ENCODE measurements at regions not wholly inside any gene's neighbourhood (a gene's known extent, or its start where the extent isn't known, plus 50 kb on each side); places are given as distances from the start of the nearest gene placed in this dataset.

DNA sequence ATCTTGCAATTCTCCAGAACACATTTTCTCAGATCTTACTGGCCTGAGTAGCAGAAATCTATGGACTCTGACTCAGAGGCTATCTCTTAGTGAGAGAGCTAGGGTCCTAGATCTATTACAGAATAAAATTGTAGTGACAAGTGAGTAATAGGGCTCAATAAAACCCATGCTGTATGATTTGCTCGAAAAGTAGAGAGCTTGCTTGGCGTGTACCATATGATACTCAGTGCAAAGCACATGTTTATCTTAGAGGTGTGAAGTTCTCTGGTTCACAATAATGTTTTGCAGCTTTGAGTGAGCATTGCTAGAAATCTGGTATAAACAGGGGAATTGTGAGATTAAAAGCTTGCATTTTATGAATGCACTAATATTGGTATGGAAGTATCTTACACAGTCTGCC lies 87.8 kb upstream of the PRSS16 start:
- BruUV-seq (replicated peaks) = no TSS peak
- dilution Hi-C loops (cut with HindIII; ENCODE audit: low sequenced_read_pairs, unreplicated experiment) (no loop called here), in situ Hi-C loops (cut with MboI; ENCODE audit: low sequenced_read_pairs) (loop anchor here (10.0 kb wide), 2 partner anchors 315 to 645 kb away; partner anchors contain the start of gene ZNF184), intact Hi-C loops (cut with micrococcal nuclease) (loop anchor here (2.0 to 10.0 kb wide), 4 partner anchors 138 to 738 kb away; partner anchors contain the start of gene ZNF184)
- Histone ChIP-seq H3K18ac (ENCODE audit: low read depth, low read length) (no peak overlapping the region), H3K4me1 (ENCODE audit: control insufficient read depth, insufficient read depth, low read length) (no peaks in the 10 kb centered on the region), H2AK5ac (ENCODE audit: low read depth, low read length) (no peak overlapping the region), H2BK120ac (ENCODE audit: low read depth, low read length) (no peak overlapping the region), H2AFZ (replicated peaks; ENCODE audit: low read length, poor library complexity) (no peak overlapping the region), H3K36me3 (ENCODE audit: control insufficient read depth, insufficient read depth, low read length) (no peaks in the 10 kb centered on the region), H2BK5ac (ENCODE audit: low read depth, low read length, poor library complexity, severe bottlenecking) (no peak overlapping the region), H3K27ac (ENCODE audit: insufficient read depth, low read length) (no peak overlapping the region), H3K79me1 (ENCODE audit: low read depth in 1 of 2, low read length in 2 of 2) (no peaks in the 10 kb centered on the region), H3K27me3 (ENCODE audit: control insufficient read depth, insufficient read depth, low read length) (no peaks in the 10 kb centered on the region), H3K9me3 (ENCODE audit: control insufficient read depth, insufficient read depth, low read length) (no peaks in the 10 kb centered on the region), H3K23ac (ENCODE audit: low read depth, low read length) (no peak overlapping the region), H4K20me1 (ENCODE audit: insufficient read depth, low read length) (no peaks in the 10 kb centered on the region), H2BK15ac (ENCODE audit: low read depth, low read length) (no peak overlapping the region), H3K14ac (replicated peaks; ENCODE audit: low read depth, low read length) (no peak overlapping the region), H3K9me1 (ENCODE audit: insufficient read depth, low read length) (no peaks in the 10 kb centered on the region), H3K4me2 (ENCODE audit: low read depth, low read length) (no peak overlapping the region), H4K91ac (ENCODE audit: insufficient read depth, low read depth, low read length) (no peak overlapping the region), H2BK20ac (ENCODE audit: low read depth, low read length) (no peak overlapping the region), H3K4me3 (ENCODE audit: insufficient read depth, low read depth, low read length) (no peak overlapping the region), H2AK9ac (replicated peaks; ENCODE audit: low read depth, low read length, poor library complexity) (no peak overlapping the region), H3K56ac (ENCODE audit: extremely low read depth, insufficient read depth, low read length) (no peak overlapping the region), H3K4ac (ENCODE audit: low read depth, low read length) (no peak overlapping the region), H4K8ac (ENCODE audit: low read depth in 2 of 2, low read length in 2 of 2) (no peak overlapping the region), H3K9ac (ENCODE audit: low read depth, low read length) (no peak overlapping the region), H4K5ac (ENCODE audit: low read depth, low read length) (no peak overlapping the region)
- no peak for TF ChIP-seq RAD21 (IDR thresholded peaks at IDR 0.05; ENCODE audit: low read length)
- TF ChIP-seq MAZ (IDR thresholded peaks at IDR 0.05; ENCODE audit: borderline replicate concordance, low read depth, low read length) = no peak
- no peak for TF ChIP-seq RFX5 (IDR thresholded peaks at IDR 0.05; ENCODE audit: low read depth, low read length)
- no peak for TF ChIP-seq MXI1 (IDR thresholded peaks at IDR 0.05; ENCODE audit: borderline replicate concordance, low read depth, low read length)
- ChIA-PET CTCF (interaction anchor here (0.6 kb wide), 1 partner anchor 21 kb away, joined by 3 read pairs; a partner anchor contains a TSS), POLR2A (ENCODE audit: unreplicated experiment) (no interaction called here)
- ATAC-seq (ENCODE audit: low read depth) = no peak
- WGBS, 2 experiments (ENCODE audit: extremely low coverage in 2 of 2, insufficient read length in 1 of 2) = no CpG with 5 or more reads among the region's 2 CpGs
- no peak for DNase-seq

Data from IMR-90 (cell line).